ENCODE measurements at regions not wholly inside any gene's neighbourhood (a gene's known extent, or its start where the extent isn't known, plus 50 kb on each side); places are given as distances from the start of the nearest gene placed in this dataset.

- H3K9me3 ChIP-seq (replicated peaks in 1 of 2; ENCODE audit: control insufficient read depth in 1 of 2, insufficient read depth in 1 of 2, low read length in 2 of 2) = no peaks in the 10 kb centered on the region
- H4K20me1 ChIP-seq (ENCODE audit: insufficient read depth, low read length) = no peaks in the 10 kb centered on the region
- H3K27me3 ChIP-seq (ENCODE audit: control insufficient read depth in 2 of 2, insufficient read depth in 2 of 2, low read length in 2 of 2) = no peaks in the 10 kb centered on the region
- Mint-ChIP-seq H3K27ac (no peak overlapping the region), H3K4me3 (no peak overlapping the region), H3K36me3 (no peaks in the 10 kb centered on the region), H3K27me3 (ENCODE audit: low read depth in 3 of 3) (peaks cover 0 to 5% (median 0%) of the 10 kb centered on the region in 3 donors), H3K4me1 (no peaks in the 10 kb centered on the region), H3K9me3 (peaks cover 0 to 3% (median 0%) of the 10 kb centered on the region in 7 donors)
- WGBS (ENCODE audit: insufficient coverage) = 17% methylated on average over 3 of the region's 3 CpGs
- DNase-seq = no peak
- H3K79me2 ChIP-seq (ENCODE audit: insufficient read depth, low read length) = no peaks in the 10 kb centered on the region
- TF ChIP-seq, protein P1, sequence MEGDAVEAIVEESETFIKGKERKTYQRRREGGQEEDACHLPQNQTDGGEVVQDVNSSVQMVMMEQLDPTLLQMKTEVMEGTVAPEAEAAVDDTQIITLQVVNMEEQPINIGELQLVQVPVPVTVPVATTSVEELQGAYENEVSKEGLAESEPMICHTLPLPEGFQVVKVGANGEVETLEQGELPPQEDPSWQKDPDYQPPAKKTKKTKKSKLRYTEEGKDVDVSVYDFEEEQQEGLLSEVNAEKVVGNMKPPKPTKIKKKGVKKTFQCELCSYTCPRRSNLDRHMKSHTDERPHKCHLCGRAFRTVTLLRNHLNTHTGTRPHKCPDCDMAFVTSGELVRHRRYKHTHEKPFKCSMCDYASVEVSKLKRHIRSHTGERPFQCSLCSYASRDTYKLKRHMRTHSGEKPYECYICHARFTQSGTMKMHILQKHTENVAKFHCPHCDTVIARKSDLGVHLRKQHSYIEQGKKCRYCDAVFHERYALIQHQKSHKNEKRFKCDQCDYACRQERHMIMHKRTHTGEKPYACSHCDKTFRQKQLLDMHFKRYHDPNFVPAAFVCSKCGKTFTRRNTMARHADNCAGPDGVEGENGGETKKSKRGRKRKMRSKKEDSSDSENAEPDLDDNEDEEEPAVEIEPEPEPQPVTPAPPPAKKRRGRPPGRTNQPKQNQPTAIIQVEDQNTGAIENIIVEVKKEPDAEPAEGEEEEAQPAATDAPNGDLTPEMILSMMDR (IDR thresholded peaks at IDR 0.05) = no peak
- H3K27ac ChIP-seq (ENCODE audit: low read depth in 1 of 2, low read length in 2 of 2) = no peak overlapping the region
- H3K36me3 ChIP-seq (replicated peaks in 1 of 2; ENCODE audit: control insufficient read depth in 1 of 2, insufficient read depth in 2 of 2, low read length in 2 of 2) = no peaks in the 10 kb centered on the region
- H3K9ac ChIP-seq (ENCODE audit: insufficient read depth, low read length, poor library complexity, severe bottlenecking) = no peak overlapping the region
- no peak overlapping the region for H3K4me3 ChIP-seq (replicated peaks in 1 of 3; ENCODE audit: low read depth in 2 of 3, low read length in 3 of 3)
- H3K4me1 ChIP-seq (ENCODE audit: control insufficient read depth in 1 of 2, insufficient read depth in 2 of 2, low read length in 2 of 2) = no peaks in the 10 kb centered on the region
- H2AFZ ChIP-seq (ENCODE audit: insufficient read depth, low read depth, low read length, poor library complexity, severe bottlenecking) = no peak overlapping the region
- intact Hi-C loops (cut with micrococcal nuclease) = no loop called here
- no peak overlapping the region for H3K4me2 ChIP-seq (replicated peaks; ENCODE audit: extremely low read depth, low read length, poor library complexity, severe bottlenecking)
Observed at GRCh38 chrX:131146702-131147101, 88.6 kb downstream of the ARHGAP36 start.

All from CD14-positive monocyte (primary cell).